HUES6 (cell line): ENCODE measurements at regions not wholly inside any gene's neighbourhood (a gene's known extent, or its start where the extent isn't known, plus 50 kb on each side); places are given as distances from the start of the nearest gene placed in this dataset.

Source experiments
- H3K27ac ChIP-seq: 2 replicates; pipeline ENCODE4 v1.7.0; 2013; ENCODE audit warnings: low read depth, mild to moderate bottlenecking, low read length, inconsistent platforms
- H3K27me3 ChIP-seq: 2 replicates; pipeline ENCODE4 v1.6.1; 2013; ENCODE audit warnings: low read length; ENCODE audit not compliant: control insufficient read depth, insufficient read depth
- H3K36me3 ChIP-seq: 2 replicates; pipeline ENCODE4 v1.6.1; 2013; ENCODE audit warnings: low read length; ENCODE audit not compliant: control insufficient read depth, insufficient read depth
- H3K4me1 ChIP-seq: 2 replicates; pipeline ENCODE4 v1.6.1; 2013; ENCODE audit warnings: low read length; ENCODE audit not compliant: control insufficient read depth, insufficient read depth
- H3K4me3 ChIP-seq: 2 replicates; pipeline ENCODE4 v1.5.1; 2013; ENCODE audit warnings: low read depth, low read length
- H3K9ac ChIP-seq: one replicate; pipeline ENCODE4 v1.6.1; 2013; ENCODE audit warnings: mild to moderate bottlenecking, low read length
- H3K9me3 ChIP-seq: 2 replicates; pipeline ENCODE4 v1.6.1; 2013; ENCODE audit warnings: low read depth, low read length; ENCODE audit not compliant: control insufficient read depth, insufficient read depth

- Histone ChIP-seq H3K36me3 (no peaks in the 10 kb centered on the region), H3K27me3 (no peaks in the 10 kb centered on the region), H3K9me3 (no peaks in the 10 kb centered on the region), H3K4me3 (no peak overlapping the region), H3K4me1 (peaks cover 29% of the 10 kb centered on the region), H3K9ac (no peak overlapping the region), H3K27ac (no peak overlapping the region)
Observed at GRCh38 chr1:232280910-232281309, 349.0 kb downstream of the SIPA1L2 start.

- no peaks in the 10 kb centered on the region for H3K27me3 ChIP-seq
- H3K27ac ChIP-seq, result no peak overlapping the region
- H3K9ac ChIP-seq, result no peak overlapping the region
Observed at GRCh38 chr1:232279909-232280400, 350.0 kb downstream of the SIPA1L2 start.

GRCh38 chr1:232278925-232279324, 351.0 kb downstream of the SIPA1L2 start:
- Histone ChIP-seq H3K36me3 (no peaks in the 10 kb centered on the region), H3K27me3 (no peaks in the 10 kb centered on the region), H3K4me1 (peaks cover 35% of the 10 kb centered on the region), H3K9ac (no peak overlapping the region), H3K4me3 (no peak overlapping the region), H3K27ac (no peak overlapping the region), H3K9me3 (no peaks in the 10 kb centered on the region)

More at GRCh38 chr1:232279909-232280400, 350.0 kb downstream of the SIPA1L2 start:
- Histone ChIP-seq H3K4me3 (no peak overlapping the region), H3K36me3 (no peaks in the 10 kb centered on the region), H3K9me3 (no peaks in the 10 kb centered on the region), H3K4me1 (peaks cover 29% of the 10 kb centered on the region)

GRCh38 chr1:232276651-232277050, 353.3 kb downstream of the SIPA1L2 start:
- Histone ChIP-seq H3K4me1 (peaks cover 35% of the 10 kb centered on the region), H3K9me3 (no peaks in the 10 kb centered on the region), H3K27me3 (no peaks in the 10 kb centered on the region), H3K9ac (no peak overlapping the region), H3K27ac (no peak overlapping the region), H3K36me3 (no peaks in the 10 kb centered on the region), H3K4me3 (no peak overlapping the region)

GRCh38 chr1:232274999-232275710, 354.8 kb downstream of the SIPA1L2 start:
- H3K27me3 ChIP-seq, result no peaks in the 10 kb centered on the region
- H3K4me1 ChIP-seq, result peaks cover 21% of the 10 kb centered on the region
- H3K4me3 ChIP-seq, result no peak overlapping the region
- H3K9me3 ChIP-seq, result no peaks in the 10 kb centered on the region
- no peak overlapping the region for H3K9ac ChIP-seq
- no peak overlapping the region for H3K27ac ChIP-seq
- H3K36me3 ChIP-seq, result no peaks in the 10 kb centered on the region

- H3K4me1 ChIP-seq, result peaks cover 13% of the 10 kb centered on the region
Observed at GRCh38 chr1:232274236-232274855, 355.6 kb downstream of the SIPA1L2 start.

GRCh38 chr1:232273011-232273410, 356.9 kb downstream of the SIPA1L2 start:
- Histone ChIP-seq H3K27me3 (no peaks in the 10 kb centered on the region), H3K27ac (no peak overlapping the region), H3K4me1 (peaks cover 5% of the 10 kb centered on the region; the same call in 1 of the 2 replicates), H3K9ac (no peak overlapping the region), H3K9me3 (no peaks in the 10 kb centered on the region), H3K36me3 (no peaks in the 10 kb centered on the region), H3K4me3 (no peak overlapping the region)

More at GRCh38 chr1:232274236-232274855, 355.6 kb downstream of the SIPA1L2 start:
- Histone ChIP-seq H3K9me3 (no peaks in the 10 kb centered on the region), H3K9ac (no peak overlapping the region), H3K4me3 (no peak overlapping the region), H3K27ac (no peak overlapping the region), H3K36me3 (no peaks in the 10 kb centered on the region), H3K27me3 (no peaks in the 10 kb centered on the region)

GRCh38 chr1:232271991-232272589, 357.8 kb downstream of the SIPA1L2 start:
- no peak overlapping the region for H3K9ac ChIP-seq
- no peak overlapping the region for H3K27ac ChIP-seq

GRCh38 chr1:232271299-232271698, 358.6 kb downstream of the SIPA1L2 start:
- Histone ChIP-seq H3K4me1 (peaks cover 5% of the 10 kb centered on the region; the same call in 1 of the 2 replicates), H3K36me3 (no peaks in the 10 kb centered on the region), H3K9ac (no peak overlapping the region), H3K27me3 (no peaks in the 10 kb centered on the region), H3K27ac (no peak overlapping the region), H3K9me3 (no peaks in the 10 kb centered on the region), H3K4me3 (no peak overlapping the region)

More at GRCh38 chr1:232271991-232272589, 357.8 kb downstream of the SIPA1L2 start:
- Histone ChIP-seq H3K27me3 (no peaks in the 10 kb centered on the region), H3K4me1 (peaks cover 5% of the 10 kb centered on the region; the same call in 1 of the 2 replicates), H3K9me3 (no peaks in the 10 kb centered on the region), H3K4me3 (no peak overlapping the region), H3K36me3 (no peaks in the 10 kb centered on the region)

GRCh38 chr1:232269988-232270387, 359.9 kb downstream of the SIPA1L2 start:
- no peaks in the 10 kb centered on the region for H3K9me3 ChIP-seq
- H3K9ac ChIP-seq, result no peak overlapping the region
- H3K4me3 ChIP-seq, result no peak overlapping the region
- H3K27ac ChIP-seq, result no peak overlapping the region
- H3K4me1 ChIP-seq, result peaks cover 8% of the 10 kb centered on the region; the same call in 1 of the 2 replicates
- H3K36me3 ChIP-seq, result no peaks in the 10 kb centered on the region
- H3K27me3 ChIP-seq, result no peaks in the 10 kb centered on the region
